ENCODE measurements at regions not wholly inside any gene's neighbourhood (a gene's known extent, or its start where the extent isn't known, plus 50 kb on each side); places are given as distances from the start of the nearest gene placed in this dataset.

- no peaks in the 10 kb centered on the region for H3K27me3 ChIP-seq (replicated peaks in 2 of 5; ENCODE audit: control insufficient read depth in 4 of 5, insufficient read depth in 5 of 5, low read length in 4 of 5)
- H3K27ac ChIP-seq (ENCODE audit: insufficient read depth in 1 of 2, low read depth in 1 of 2, low read length in 2 of 2, poor library complexity in 1 of 2, severe bottlenecking in 2 of 2), result no peak overlapping the region
- H3K4me1 ChIP-seq (ENCODE audit: control extremely low read depth in 1 of 4, control insufficient read depth in 4 of 4, insufficient read depth in 4 of 4, low read length in 3 of 4), result no peaks in the 10 kb centered on the region
- H3K36me3 ChIP-seq (ENCODE audit: control insufficient read depth in 4 of 4, insufficient read depth in 4 of 4, low read length in 3 of 4), result no peaks in the 10 kb centered on the region
- CTCF ChIA-PET, result no interaction called here
- POLR2A ChIA-PET, result no interaction called here
- no peak overlapping the region for H3K4me3 ChIP-seq (ENCODE audit: control insufficient read depth in 1 of 7, extremely low read depth in 1 of 7, insufficient read depth in 4 of 7, low read depth in 2 of 7, low read length in 6 of 7)
- WGBS (ENCODE audit: insufficient coverage), result 93% methylated on average over 1 of the region's 1 CpG
- no peak for DNase-seq
- no peaks in the 10 kb centered on the region for H3K9me3 ChIP-seq (ENCODE audit: control extremely low read depth in 1 of 5, control insufficient read depth in 4 of 5, insufficient read depth in 2 of 5, low read depth in 1 of 5, low read length in 4 of 5)
Measured at GRCh38 chr12:59414051-59414450, 181.8 kb upstream of the SLC16A7 start.

- no peaks in the 10 kb centered on the region for H3K27me3 ChIP-seq (replicated peaks in 2 of 5; ENCODE audit: control insufficient read depth in 4 of 5, insufficient read depth in 5 of 5, low read length in 4 of 5)
- ChIA-PET POLR2A (no interaction called here), CTCF (interaction anchor here (1.2 kb wide), 1 partner anchor 15 kb away, joined by 3 read pairs; no protein-coding TSS in a partner anchor)
- WGBS (ENCODE audit: insufficient coverage), result 83% methylated on average over 1 of the region's 1 CpG
- H3K4me3 ChIP-seq (ENCODE audit: control insufficient read depth in 1 of 7, extremely low read depth in 1 of 7, insufficient read depth in 4 of 7, low read depth in 2 of 7, low read length in 6 of 7), result no peak overlapping the region
- no peak overlapping the region for H3K27ac ChIP-seq (ENCODE audit: insufficient read depth in 1 of 2, low read depth in 1 of 2, low read length in 2 of 2, poor library complexity in 1 of 2, severe bottlenecking in 2 of 2)
- peaks cover 0 to 3% (median 0%) of the 10 kb centered on the region in 4 experiments for H3K4me1 ChIP-seq (ENCODE audit: control extremely low read depth in 1 of 4, control insufficient read depth in 4 of 4, insufficient read depth in 4 of 4, low read length in 3 of 4)
- no peaks in the 10 kb centered on the region for H3K9me3 ChIP-seq (ENCODE audit: control extremely low read depth in 1 of 5, control insufficient read depth in 4 of 5, insufficient read depth in 2 of 5, low read depth in 1 of 5, low read length in 4 of 5)
- no peak for DNase-seq
- H3K36me3 ChIP-seq (ENCODE audit: control insufficient read depth in 4 of 4, insufficient read depth in 4 of 4, low read length in 3 of 4), result no peaks in the 10 kb centered on the region
Measured at GRCh38 chr12:59408431-59408830, 187.4 kb upstream of the SLC16A7 start.

GRCh38 chr12:59407799-59408198 lies 188.0 kb upstream of the SLC16A7 start:
- WGBS (ENCODE audit: insufficient coverage), result 92% methylated on average over 2 of the region's 2 CpGs
- Histone ChIP-seq H3K9me3 (ENCODE audit: control extremely low read depth in 1 of 5, control insufficient read depth in 4 of 5, insufficient read depth in 2 of 5, low read depth in 1 of 5, low read length in 4 of 5) (no peaks in the 10 kb centered on the region), H3K27ac (ENCODE audit: insufficient read depth in 1 of 2, low read depth in 1 of 2, low read length in 2 of 2, poor library complexity in 1 of 2, severe bottlenecking in 2 of 2) (no peak overlapping the region), H3K4me3 (ENCODE audit: control insufficient read depth in 1 of 7, extremely low read depth in 1 of 7, insufficient read depth in 4 of 7, low read depth in 2 of 7, low read length in 6 of 7) (no peak overlapping the region), H3K4me1 (ENCODE audit: control extremely low read depth in 1 of 4, control insufficient read depth in 4 of 4, insufficient read depth in 4 of 4, low read length in 3 of 4) (peaks cover 0 to 3% (median 0%) of the 10 kb centered on the region in 4 experiments), H3K27me3 (replicated peaks in 2 of 5; ENCODE audit: control insufficient read depth in 4 of 5, insufficient read depth in 5 of 5, low read length in 4 of 5) (no peaks in the 10 kb centered on the region), H3K36me3 (ENCODE audit: control insufficient read depth in 4 of 4, insufficient read depth in 4 of 4, low read length in 3 of 4) (no peaks in the 10 kb centered on the region)
- ChIA-PET POLR2A (no interaction called here), CTCF (no interaction called here)
- no peak for DNase-seq

GRCh38 chr12:59405992-59406391 lies 189.8 kb upstream of the SLC16A7 start:
- Histone ChIP-seq H3K27ac (ENCODE audit: insufficient read depth in 1 of 2, low read depth in 1 of 2, low read length in 2 of 2, poor library complexity in 1 of 2, severe bottlenecking in 2 of 2) (no peak overlapping the region), H3K4me3 (ENCODE audit: control insufficient read depth in 1 of 7, extremely low read depth in 1 of 7, insufficient read depth in 4 of 7, low read depth in 2 of 7, low read length in 6 of 7) (no peak overlapping the region), H3K36me3 (ENCODE audit: control insufficient read depth in 4 of 4, insufficient read depth in 4 of 4, low read length in 3 of 4) (no peaks in the 10 kb centered on the region), H3K27me3 (replicated peaks in 2 of 5; ENCODE audit: control insufficient read depth in 4 of 5, insufficient read depth in 5 of 5, low read length in 4 of 5) (no peaks in the 10 kb centered on the region), H3K4me1 (ENCODE audit: control extremely low read depth in 1 of 4, control insufficient read depth in 4 of 4, insufficient read depth in 4 of 4, low read length in 3 of 4) (peaks cover 0 to 3% (median 0%) of the 10 kb centered on the region in 4 experiments), H3K9me3 (ENCODE audit: control extremely low read depth in 1 of 5, control insufficient read depth in 4 of 5, insufficient read depth in 2 of 5, low read depth in 1 of 5, low read length in 4 of 5) (no peaks in the 10 kb centered on the region)
- ChIA-PET POLR2A (no interaction called here), CTCF (interaction anchor here (0.9 to 1.6 kb wide), 2 partner anchors 8 to 430 kb away, joined by 3 to 4 read pairs; no protein-coding TSS in a partner anchor)
- DNase-seq, result no peak

GRCh38 chr12:59404109-59404650 lies 191.6 kb upstream of the SLC16A7 start:
- no peak for DNase-seq
- no peaks in the 10 kb centered on the region for H3K36me3 ChIP-seq (ENCODE audit: control insufficient read depth in 4 of 4, insufficient read depth in 4 of 4, low read length in 3 of 4)
- H3K9me3 ChIP-seq (ENCODE audit: control extremely low read depth in 1 of 5, control insufficient read depth in 4 of 5, insufficient read depth in 2 of 5, low read depth in 1 of 5, low read length in 4 of 5), result peaks cover 0 to 4% (median 0%) of the 10 kb centered on the region in 5 experiments
- H3K4me1 ChIP-seq (ENCODE audit: control extremely low read depth in 1 of 4, control insufficient read depth in 4 of 4, insufficient read depth in 4 of 4, low read length in 3 of 4), result peaks cover 0 to 3% (median 0%) of the 10 kb centered on the region in 4 experiments
- ChIA-PET POLR2A (interaction anchor here (0.7 kb wide), 1 partner anchor 994 kb away, joined by 3 read pairs; no protein-coding TSS in a partner anchor), CTCF (interaction anchor here (1.0 to 1.1 kb wide), 3 partner anchors 9 to 404 kb away, joined by 3 to 5 read pairs (median 5); no protein-coding TSS in a partner anchor)
- no peak overlapping the region for H3K4me3 ChIP-seq (ENCODE audit: control insufficient read depth in 1 of 7, extremely low read depth in 1 of 7, insufficient read depth in 4 of 7, low read depth in 2 of 7, low read length in 6 of 7)
- no peak overlapping the region for H3K27ac ChIP-seq (ENCODE audit: insufficient read depth in 1 of 2, low read depth in 1 of 2, low read length in 2 of 2, poor library complexity in 1 of 2, severe bottlenecking in 2 of 2)
- H3K27me3 ChIP-seq (replicated peaks in 2 of 5; ENCODE audit: control insufficient read depth in 4 of 5, insufficient read depth in 5 of 5, low read length in 4 of 5), result no peaks in the 10 kb centered on the region

- H3K4me1 ChIP-seq (ENCODE audit: control extremely low read depth in 1 of 4, control insufficient read depth in 4 of 4, insufficient read depth in 4 of 4, low read length in 3 of 4), result peaks cover 0 to 3% (median 0%) of the 10 kb centered on the region in 4 experiments
- H3K27me3 ChIP-seq (replicated peaks in 2 of 5; ENCODE audit: control insufficient read depth in 4 of 5, insufficient read depth in 5 of 5, low read length in 4 of 5), result no peaks in the 10 kb centered on the region
- peak overlapping the region in 1 of 7 experiments; percentile 44 for H3K4me3 ChIP-seq (ENCODE audit: control insufficient read depth in 1 of 7, extremely low read depth in 1 of 7, insufficient read depth in 4 of 7, low read depth in 2 of 7, low read length in 6 of 7)
- CTCF ChIA-PET, result interaction anchor here (1.0 to 1.5 kb wide), 4 partner anchors 8 to 405 kb away, joined by 3 to 5 read pairs (median 4); no protein-coding TSS in a partner anchor
- POLR2A ChIA-PET, result interaction anchor here (0.7 kb wide), 1 partner anchor 995 kb away, joined by 3 read pairs; no protein-coding TSS in a partner anchor
- no peak overlapping the region for H3K27ac ChIP-seq (ENCODE audit: insufficient read depth in 1 of 2, low read depth in 1 of 2, low read length in 2 of 2, poor library complexity in 1 of 2, severe bottlenecking in 2 of 2)
- 0% methylated on average over 1 of the region's 3 CpGs for WGBS (ENCODE audit: insufficient coverage)
- DNase-seq, result peak; percentile 47 to 74 (median 66)
- H3K9me3 ChIP-seq (ENCODE audit: control extremely low read depth in 1 of 5, control insufficient read depth in 4 of 5, insufficient read depth in 2 of 5, low read depth in 1 of 5, low read length in 4 of 5), result peaks cover 0 to 4% (median 0%) of the 10 kb centered on the region in 5 experiments
- no peaks in the 10 kb centered on the region for H3K36me3 ChIP-seq (ENCODE audit: control insufficient read depth in 4 of 4, insufficient read depth in 4 of 4, low read length in 3 of 4)
Measured at GRCh38 chr12:59403259-59403932, 192.4 kb upstream of the SLC16A7 start.

- CTCF ChIA-PET, result interaction anchor here (0.6 to 1.9 kb wide), 3 partner anchors 8 to 407 kb away, joined by 3 to 5 read pairs (median 3); no protein-coding TSS in a partner anchor
Measured at GRCh38 chr12:59401862-59402261, 194.0 kb upstream of the SLC16A7 start.

More at GRCh38 chr12:59401862-59402261, 194.0 kb upstream of the SLC16A7 start:
- 100% methylated on average over 2 of the region's 2 CpGs for WGBS (ENCODE audit: insufficient coverage)
- Histone ChIP-seq H3K9me3 (ENCODE audit: control extremely low read depth in 1 of 5, control insufficient read depth in 4 of 5, insufficient read depth in 2 of 5, low read depth in 1 of 5, low read length in 4 of 5) (peaks cover 0 to 4% (median 0%) of the 10 kb centered on the region in 5 experiments), H3K27ac (ENCODE audit: insufficient read depth in 1 of 2, low read depth in 1 of 2, low read length in 2 of 2, poor library complexity in 1 of 2, severe bottlenecking in 2 of 2) (no peak overlapping the region), H3K4me1 (ENCODE audit: control extremely low read depth in 1 of 4, control insufficient read depth in 4 of 4, insufficient read depth in 4 of 4, low read length in 3 of 4) (peaks cover 0 to 3% (median 0%) of the 10 kb centered on the region in 4 experiments), H3K36me3 (ENCODE audit: control insufficient read depth in 4 of 4, insufficient read depth in 4 of 4, low read length in 3 of 4) (no peaks in the 10 kb centered on the region), H3K4me3 (ENCODE audit: control insufficient read depth in 1 of 7, extremely low read depth in 1 of 7, insufficient read depth in 4 of 7, low read depth in 2 of 7, low read length in 6 of 7) (no peak overlapping the region), H3K27me3 (replicated peaks in 2 of 5; ENCODE audit: control insufficient read depth in 4 of 5, insufficient read depth in 5 of 5, low read length in 4 of 5) (no peaks in the 10 kb centered on the region)
- POLR2A ChIA-PET, result no interaction called here
- no peak for DNase-seq
